GM21390 (cell line): ENCODE measurements at regions not wholly inside any gene's neighbourhood (a gene's known extent, or its start where the extent isn't known, plus 50 kb on each side); places are given as distances from the start of the nearest gene placed in this dataset.
"Not testable (repeated sequence)": the region's sequence is repeated elsewhere in the genome, so short reads cannot be mapped to it uniquely, and the experiment has no call there.

Source experiments
- ATAC-seq: cut with Tn5 transposase; IDR thresholded peaks from one replicate; pipeline ENCODE4 v1.9.1; 2021; ENCODE audit not compliant: unreplicated experiment

GRCh38 chr4:32624943-32625603, 1904.9 kb downstream of the PCDH7 start:
- no peak for ATAC-seq

GRCh38 chr4:32625687-32626337, 1905.6 kb downstream of the PCDH7 start:
- no peak for ATAC-seq

GRCh38 chr4:32631831-32632230, 1911.7 kb downstream of the PCDH7 start:
- no peak for ATAC-seq

- ATAC-seq, result no peak
Observed at GRCh38 chr4:32633421-32633820, 1913.3 kb downstream of the PCDH7 start.

DNA sequence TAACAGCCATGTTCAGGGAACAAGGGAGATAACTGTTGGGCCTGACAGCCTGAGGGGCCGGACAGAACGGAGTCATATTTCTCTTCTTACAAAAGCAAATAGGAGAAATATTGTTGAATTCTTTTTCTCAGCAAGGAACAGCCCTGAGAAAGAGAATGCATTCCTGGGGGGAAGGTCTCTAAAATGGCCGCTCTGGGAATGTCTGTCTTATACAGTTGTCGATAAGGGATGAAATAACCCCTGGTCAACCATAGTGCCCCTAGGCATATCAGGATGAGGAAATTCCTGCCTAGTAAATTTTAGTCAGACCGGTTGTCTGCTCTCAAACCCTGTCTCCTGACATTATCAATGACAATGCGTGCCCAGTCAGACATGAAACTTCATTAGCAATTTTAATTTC, 1925.5 kb downstream of the PCDH7 start:
- no peak for ATAC-seq

DNA sequence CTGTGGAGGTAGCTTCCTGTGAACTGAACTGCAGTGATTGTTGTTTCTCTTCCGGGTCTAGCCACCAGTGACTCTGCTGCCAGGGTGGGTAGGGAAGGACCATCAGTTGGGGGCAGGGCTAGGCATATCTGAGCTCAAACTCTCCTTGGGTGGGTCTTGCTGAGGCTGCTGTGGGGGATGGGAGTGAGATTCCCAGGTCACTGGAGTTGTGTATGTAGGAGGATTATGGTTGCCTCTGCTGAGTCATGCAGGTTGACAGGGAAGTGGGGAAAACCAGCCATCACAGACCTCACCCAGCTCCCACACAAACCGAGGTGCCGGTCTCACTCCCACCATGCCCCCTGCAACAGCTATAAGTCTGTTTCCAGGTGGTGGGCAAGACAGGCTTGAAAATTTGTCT, 1937.8 kb downstream of the PCDH7 start:
- ATAC-seq, result no peak

- ATAC-seq, result no peak
Observed at GRCh38 chr4:32661229-32661628, 1941.1 kb downstream of the PCDH7 start.

DNA sequence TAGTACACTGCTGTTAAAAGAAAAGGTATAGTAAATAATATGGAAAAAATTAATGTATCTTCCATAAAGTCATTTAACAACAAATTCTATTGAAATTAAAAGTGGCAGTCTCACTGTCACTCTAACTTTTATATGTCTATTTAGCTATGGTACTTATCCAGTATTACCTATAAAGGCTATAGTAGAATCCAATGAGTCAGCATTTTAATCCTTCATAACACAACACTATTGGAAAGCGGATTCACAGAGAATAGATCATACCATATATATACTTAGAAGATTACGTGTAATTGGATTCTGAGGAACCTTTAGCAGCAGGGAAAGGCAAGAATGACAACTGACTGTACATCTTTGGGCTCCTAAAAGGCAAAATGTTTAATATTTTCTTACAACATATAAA, 1942.6 kb downstream of the PCDH7 start:
- no peak for ATAC-seq

DNA sequence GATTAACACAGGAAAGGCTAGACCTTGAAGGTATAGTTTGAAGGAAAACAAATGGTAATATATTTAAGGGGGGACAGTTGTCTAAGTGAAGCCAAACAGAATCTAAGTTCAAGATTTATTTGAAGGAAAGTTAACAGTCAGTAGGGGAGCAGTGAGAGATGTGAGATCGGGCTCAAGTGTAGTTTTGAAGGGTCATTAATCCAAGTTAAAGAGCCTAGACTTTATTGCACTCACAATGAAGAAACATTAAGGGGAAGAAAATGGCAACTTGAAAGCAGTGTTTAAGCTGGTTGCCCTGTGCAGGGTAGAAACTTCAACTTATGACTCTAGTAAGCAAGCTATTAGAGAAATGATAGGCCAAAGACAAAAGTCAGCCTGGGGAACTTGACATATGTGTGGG, 1952.2 kb downstream of the PCDH7 start:
- no peak for ATAC-seq

GRCh38 chr4:32680946-32681345, 1960.8 kb downstream of the PCDH7 start:
- no peak for ATAC-seq

DNA sequence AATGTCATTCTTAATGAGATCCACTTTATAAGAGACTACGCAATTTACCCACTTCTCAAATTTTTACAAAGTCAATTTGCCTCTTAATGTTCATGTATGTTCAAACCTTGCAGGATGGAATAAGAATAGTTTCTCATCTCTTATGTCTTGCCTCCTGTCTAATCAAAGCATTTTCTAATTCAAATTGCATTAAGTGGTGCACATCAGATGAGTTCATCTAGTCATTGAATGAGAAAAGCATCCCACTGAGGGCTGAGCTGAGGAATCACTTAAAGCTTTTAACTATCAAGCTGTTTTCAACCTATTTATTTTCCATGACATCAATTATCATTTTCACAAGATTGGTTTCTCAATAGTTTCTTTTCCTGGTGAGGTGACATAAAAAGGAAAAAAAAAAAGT, 1964.0 kb downstream of the PCDH7 start:
- no peak for ATAC-seq

- ATAC-seq, result no peak
Observed at GRCh38 chr4:32686123-32686522, 1966.0 kb downstream of the PCDH7 start.

GRCh38 chr4:32689518-32689917, 1969.3 kb downstream of the PCDH7 start:
- ATAC-seq, result no peak

GRCh38 chr4:32697281-32697814, 1977.2 kb downstream of the PCDH7 start:
- no peak for ATAC-seq

GRCh38 chr4:32700838-32701237, 1980.7 kb downstream of the PCDH7 start:
- no peak for ATAC-seq

GRCh38 chr4:32706893-32707292, 1986.7 kb downstream of the PCDH7 start:
- no peak for ATAC-seq

DNA sequence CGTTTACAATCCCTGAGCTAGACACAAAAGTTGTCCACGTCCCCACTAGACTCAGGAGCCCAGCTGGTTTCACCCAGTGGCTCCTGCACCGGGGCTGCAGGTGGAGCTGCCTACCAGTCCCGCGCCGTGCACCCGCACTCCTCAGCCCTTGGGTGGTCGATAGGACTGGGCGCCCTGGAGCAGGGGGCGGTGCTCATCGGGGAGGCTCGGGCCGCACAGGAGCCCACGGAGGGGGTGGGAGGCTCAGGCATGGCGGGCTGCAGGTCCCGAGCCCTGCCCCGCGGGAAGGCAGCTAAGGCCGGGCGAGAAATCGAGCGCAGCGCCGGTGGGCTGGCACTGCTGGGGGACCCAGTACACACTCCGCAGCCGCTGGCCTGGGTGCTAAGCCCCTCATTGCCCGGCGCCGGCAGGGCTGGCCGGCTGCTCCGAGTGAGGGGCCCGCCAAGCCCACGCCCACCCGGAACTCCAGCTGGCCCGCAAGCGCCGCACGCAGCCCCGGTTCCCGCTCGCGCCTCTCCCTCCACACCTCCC, 1996.0 kb downstream of the PCDH7 start:
- ATAC-seq, result not testable (repeated sequence)

DNA sequence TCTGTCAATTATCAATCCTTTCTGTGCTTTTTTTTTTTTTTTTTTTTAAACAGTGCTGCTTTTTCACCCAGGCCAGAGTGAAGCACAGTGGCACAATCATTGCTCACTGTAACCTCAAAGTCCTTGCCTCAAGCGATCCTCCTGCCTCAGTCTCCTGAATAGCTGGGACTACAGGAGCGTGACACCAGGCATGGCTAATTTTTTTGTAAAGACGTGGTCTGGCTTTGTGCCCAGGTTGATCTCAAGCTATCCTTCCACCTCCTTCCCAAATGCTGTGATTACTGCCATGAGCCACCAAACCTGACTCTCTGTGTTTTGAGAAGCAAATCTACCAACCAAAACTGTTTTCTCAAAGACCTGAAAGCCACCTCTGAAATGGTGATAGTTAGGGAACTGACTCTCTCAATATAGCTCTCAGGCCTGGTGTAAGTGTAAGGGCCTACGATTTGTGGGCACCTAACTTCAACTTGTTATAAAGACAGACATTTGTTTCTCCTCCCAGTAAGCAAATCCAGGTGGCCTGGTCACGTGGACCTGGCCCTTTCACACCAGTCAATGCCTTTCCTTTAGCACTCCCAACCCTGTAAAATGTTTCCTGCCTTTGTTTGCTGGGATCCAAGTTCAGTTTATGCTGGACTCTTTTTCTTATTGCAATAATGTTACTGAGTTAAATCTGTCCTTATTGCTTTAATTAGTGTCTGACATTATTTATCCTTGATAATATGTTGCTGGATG, 2015.9 kb downstream of the PCDH7 start:
- ATAC-seq, result no peak

GRCh38 chr4:32744211-32744610, 2024.0 kb downstream of the PCDH7 start:
- no peak for ATAC-seq

DNA sequence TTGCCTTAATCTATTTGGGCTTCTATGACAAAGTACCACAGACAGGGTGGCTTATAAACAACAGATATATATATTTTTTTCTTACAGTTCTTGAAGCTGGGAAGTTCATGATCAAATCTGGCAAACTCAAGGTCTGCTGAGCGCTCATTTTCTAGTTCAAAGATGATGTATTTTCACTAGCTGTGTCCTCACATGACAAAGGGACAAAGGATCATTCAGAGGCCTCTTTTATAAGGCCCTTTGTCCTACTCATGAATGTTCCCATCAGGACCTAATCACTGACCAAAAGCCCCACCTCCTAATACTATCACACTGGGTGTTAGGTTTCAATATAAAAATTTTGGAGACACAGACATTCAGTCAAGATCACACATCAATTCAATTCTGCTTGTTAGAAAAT, 2025.2 kb downstream of the PCDH7 start:
- no peak for ATAC-seq

DNA sequence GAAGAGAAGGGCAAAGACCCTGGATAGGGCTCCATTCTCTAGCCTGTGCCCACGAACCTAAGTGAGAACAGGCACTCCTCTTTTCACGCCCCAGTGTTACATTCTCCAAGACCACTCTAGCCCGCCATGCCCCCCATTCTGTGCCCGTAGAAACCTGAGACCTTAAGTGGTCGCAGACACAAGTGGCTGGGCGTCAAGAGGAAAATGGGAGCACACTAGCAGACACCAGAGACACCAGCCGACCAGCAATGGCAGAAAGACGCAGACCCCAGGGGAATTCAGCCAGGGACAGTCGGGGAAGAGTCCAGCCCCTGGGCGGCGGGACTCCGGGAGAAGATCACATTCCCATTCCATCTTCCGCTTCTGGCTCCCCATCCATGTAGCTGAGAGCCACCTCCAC, 2027.9 kb downstream of the PCDH7 start:
- ATAC-seq, result no peak

GRCh38 chr4:32748498-32748897, 2028.3 kb downstream of the PCDH7 start:
- ATAC-seq, result no peak
